Fibroblast of lung (primary cell): ENCODE measurements at regions not wholly inside any gene's neighbourhood (a gene's known extent, or its start where the extent isn't known, plus 50 kb on each side); places are given as distances from the start of the nearest gene placed in this dataset.

Experiments
- EZH2 ChIP-seq: IDR thresholded peaks from 2 replicates; pipeline ENCODE4 v1.5.1; 2012; ENCODE audit warnings: low read length, control low read depth, mild to moderate bottlenecking; ENCODE audit errors: missing control alignments
- TF ChIP-seq, protein P1 (sequence below), 2 donors: IDR thresholded peaks in 1 of 2; conservative IDR thresholded peaks in 1 of 2; 1 replicate in 1 of 2; 2 replicates in 1 of 2; pipeline ENCODE4 v1.5.1; 2011 to 2012; ENCODE audit warnings: low read length in 2 of 2, control low read depth in 1 of 2, inconsistent platforms in 1 of 2, low read depth in 1 of 2, mild to moderate bottlenecking in 1 of 2

DNA sequence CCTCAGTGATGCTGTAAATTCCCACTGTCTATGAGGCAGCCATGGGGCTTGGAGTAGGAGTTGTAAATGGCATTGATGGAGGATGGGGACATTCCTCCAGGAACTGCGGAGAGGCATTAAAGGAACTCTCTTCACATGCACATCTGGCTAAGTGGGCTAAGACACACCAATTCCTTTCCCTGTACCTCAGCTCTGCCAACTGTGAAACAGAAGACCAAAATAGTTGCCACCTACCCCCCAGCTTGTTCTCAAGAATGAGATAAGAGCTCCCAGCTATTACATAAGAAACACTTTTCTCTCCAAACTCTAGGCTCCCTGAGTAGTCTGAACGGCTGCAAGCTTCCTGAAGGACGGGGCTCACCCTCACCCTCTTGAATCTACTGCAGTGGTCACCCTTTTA, 144.6 kb upstream of the SLC30A5 start:
- TF ChIP-seq, protein P1, sequence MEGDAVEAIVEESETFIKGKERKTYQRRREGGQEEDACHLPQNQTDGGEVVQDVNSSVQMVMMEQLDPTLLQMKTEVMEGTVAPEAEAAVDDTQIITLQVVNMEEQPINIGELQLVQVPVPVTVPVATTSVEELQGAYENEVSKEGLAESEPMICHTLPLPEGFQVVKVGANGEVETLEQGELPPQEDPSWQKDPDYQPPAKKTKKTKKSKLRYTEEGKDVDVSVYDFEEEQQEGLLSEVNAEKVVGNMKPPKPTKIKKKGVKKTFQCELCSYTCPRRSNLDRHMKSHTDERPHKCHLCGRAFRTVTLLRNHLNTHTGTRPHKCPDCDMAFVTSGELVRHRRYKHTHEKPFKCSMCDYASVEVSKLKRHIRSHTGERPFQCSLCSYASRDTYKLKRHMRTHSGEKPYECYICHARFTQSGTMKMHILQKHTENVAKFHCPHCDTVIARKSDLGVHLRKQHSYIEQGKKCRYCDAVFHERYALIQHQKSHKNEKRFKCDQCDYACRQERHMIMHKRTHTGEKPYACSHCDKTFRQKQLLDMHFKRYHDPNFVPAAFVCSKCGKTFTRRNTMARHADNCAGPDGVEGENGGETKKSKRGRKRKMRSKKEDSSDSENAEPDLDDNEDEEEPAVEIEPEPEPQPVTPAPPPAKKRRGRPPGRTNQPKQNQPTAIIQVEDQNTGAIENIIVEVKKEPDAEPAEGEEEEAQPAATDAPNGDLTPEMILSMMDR (conservative IDR thresholded peaks at IDR 0.05 in 1 of 2, IDR thresholded peaks at IDR 0.05 in 1 of 2; ENCODE audit: low read depth in 1 of 2, low read length in 2 of 2), result no peak
- no peak for TF ChIP-seq EZH2
